22Rv1 (cell line): ENCODE measurements at regions not wholly inside any gene's neighbourhood (a gene's known extent, or its start where the extent isn't known, plus 50 kb on each side); places are given as distances from the start of the nearest gene placed in this dataset.

Experiments
- CTCF ChIP-seq: fragments of 450-650 bp; IDR thresholded peaks from 2 replicates; pipeline ENCODE4 v1.5.1; 2017; ENCODE audit warnings: mild to moderate bottlenecking
- ZFX ChIP-seq: fragments of 450-650 bp; IDR thresholded peaks from 2 replicates; pipeline ENCODE4 v1.6.1; 2017; ENCODE audit warnings: antibody characterized with exemption, borderline replicate concordance

GRCh38 chr2:51693640-51694039 is 661.7 kb upstream of the NRXN1 start:
- TF ChIP-seq CTCF (no peak), ZFX (no peak)
